Activated naive CD8-positive, alpha-beta T cell treated with anti-CD3 and anti-CD28 coated beads, Interleukin-2, amount 50 U/mL, for 24 hours (primary cell): ENCODE measurements at regions not wholly inside any gene's neighbourhood (a gene's known extent, or its start where the extent isn't known, plus 50 kb on each side); places are given as distances from the start of the nearest gene placed in this dataset.

Experiments used
- ATAC-seq: fragments of 150-1000 bp; cut with Tn5 transposase; one replicate; pipeline ENCODE4 v1.10.0; 2021
- DNase-seq: peaks from one replicate; pipeline ENCODE4 v3.0.0; 2021
- H3K27ac Mint-ChIP-seq: one replicate; pipeline ENCODE4 v1.8.0; 2021; ENCODE audit warnings: mild to moderate bottlenecking, mixed read lengths
- H3K27me3 Mint-ChIP-seq: one replicate; pipeline ENCODE4 v1.8.0; 2021; ENCODE audit warnings: mixed read lengths
- H3K36me3 Mint-ChIP-seq: one replicate; pipeline ENCODE4 v1.8.0; 2021; ENCODE audit warnings: low read depth, mixed read lengths
- H3K4me1 Mint-ChIP-seq: one replicate; pipeline ENCODE4 v1.8.0; 2021; ENCODE audit warnings: mixed read lengths
- H3K4me3 Mint-ChIP-seq: one replicate; pipeline ENCODE4 v1.8.0; 2021; ENCODE audit warnings: mild to moderate bottlenecking, moderate library complexity, mixed read lengths
- H3K9me3 Mint-ChIP-seq: one replicate; pipeline ENCODE4 v1.8.0; 2021; ENCODE audit warnings: mixed read lengths

- no peaks in the 10 kb centered on the region for H3K4me1 Mint-ChIP-seq
- ATAC-seq (no peak), DNase-seq (no peak)
- H3K9me3 Mint-ChIP-seq: peaks cover 14% of the 10 kb centered on the region
- no peak overlapping the region for H3K27ac Mint-ChIP-seq
- H3K4me3 Mint-ChIP-seq: no peak overlapping the region
- H3K36me3 Mint-ChIP-seq: no peaks in the 10 kb centered on the region
- peaks cover 2% of the 10 kb centered on the region for H3K27me3 Mint-ChIP-seq
These were observed 58.9 kb downstream of the DIRAS3 start for GRCh38 chr1:67991546-67991945.

GRCh38 chr1:67988066-67988465 is 62.4 kb downstream of the DIRAS3 start:
- Mint-ChIP-seq H3K9me3 (peaks cover 4% of the 10 kb centered on the region), H3K27ac (no peak overlapping the region), H3K36me3 (no peaks in the 10 kb centered on the region), H3K4me3 (no peak overlapping the region), H3K4me1 (no peaks in the 10 kb centered on the region), H3K27me3 (peaks cover 2% of the 10 kb centered on the region)
- no peak for DNase-seq
- ATAC-seq: no peak

GRCh38 chr1:67987046-67987799 is 63.2 kb downstream of the DIRAS3 start:
- no peaks in the 10 kb centered on the region for H3K9me3 Mint-ChIP-seq
- peaks cover 2% of the 10 kb centered on the region for H3K27me3 Mint-ChIP-seq
- no peaks in the 10 kb centered on the region for H3K4me1 Mint-ChIP-seq
- H3K36me3 Mint-ChIP-seq: no peaks in the 10 kb centered on the region
- DNase-seq (no peak), ATAC-seq (no peak)
- no peak overlapping the region for H3K4me3 Mint-ChIP-seq
- H3K27ac Mint-ChIP-seq: no peak overlapping the region

- H3K9me3 Mint-ChIP-seq: no peaks in the 10 kb centered on the region
- no peak overlapping the region for H3K4me3 Mint-ChIP-seq
- H3K27ac Mint-ChIP-seq: no peak overlapping the region
- no peak for ATAC-seq
- H3K4me1 Mint-ChIP-seq: no peaks in the 10 kb centered on the region
- H3K36me3 Mint-ChIP-seq: no peaks in the 10 kb centered on the region
- H3K27me3 Mint-ChIP-seq: peaks cover 3% of the 10 kb centered on the region
- no peak for DNase-seq
These were observed 66.6 kb downstream of the DIRAS3 start for GRCh38 chr1:67983867-67984266.

- no peaks in the 10 kb centered on the region for H3K9me3 Mint-ChIP-seq
- DNase-seq (no peak), ATAC-seq (no peak)
- H3K4me1 Mint-ChIP-seq: no peaks in the 10 kb centered on the region
- no peak overlapping the region for H3K27ac Mint-ChIP-seq
- no peak overlapping the region for H3K4me3 Mint-ChIP-seq
- no peaks in the 10 kb centered on the region for H3K36me3 Mint-ChIP-seq
- peaks cover 3% of the 10 kb centered on the region for H3K27me3 Mint-ChIP-seq
These were observed 70.4 kb downstream of the DIRAS3 start for GRCh38 chr1:67980028-67980427.

GRCh38 chr1:67979532-67979931 is 70.9 kb downstream of the DIRAS3 start:
- Mint-ChIP-seq H3K27me3 (peaks cover 3% of the 10 kb centered on the region), H3K9me3 (no peaks in the 10 kb centered on the region), H3K27ac (no peak overlapping the region), H3K36me3 (no peaks in the 10 kb centered on the region), H3K4me3 (no peak overlapping the region), H3K4me1 (no peaks in the 10 kb centered on the region)
- DNase-seq (no peak), ATAC-seq (no peak)

GRCh38 chr1:67978890-67979516 is 71.4 kb downstream of the DIRAS3 start:
- Mint-ChIP-seq H3K4me3 (no peak overlapping the region), H3K9me3 (no peaks in the 10 kb centered on the region), H3K27me3 (peaks cover 3% of the 10 kb centered on the region), H3K4me1 (no peaks in the 10 kb centered on the region), H3K27ac (no peak overlapping the region), H3K36me3 (no peaks in the 10 kb centered on the region)
- DNase-seq (no peak), ATAC-seq (no peak)

- H3K27me3 Mint-ChIP-seq: peaks cover 3% of the 10 kb centered on the region
- H3K36me3 Mint-ChIP-seq: no peaks in the 10 kb centered on the region
- no peak for ATAC-seq
- peaks cover 4% of the 10 kb centered on the region for H3K9me3 Mint-ChIP-seq
- H3K27ac Mint-ChIP-seq: no peak overlapping the region
- no peak for DNase-seq
- H3K4me1 Mint-ChIP-seq: no peaks in the 10 kb centered on the region
- H3K4me3 Mint-ChIP-seq: no peak overlapping the region
These were observed 72.7 kb downstream of the DIRAS3 start for GRCh38 chr1:67977756-67978155.

GRCh38 chr1:67973051-67973450 is 77.4 kb downstream of the DIRAS3 start:
- no peaks in the 10 kb centered on the region for H3K36me3 Mint-ChIP-seq
- no peak overlapping the region for H3K4me3 Mint-ChIP-seq
- H3K27ac Mint-ChIP-seq: no peak overlapping the region
- no peaks in the 10 kb centered on the region for H3K27me3 Mint-ChIP-seq
- ATAC-seq: no peak
- H3K9me3 Mint-ChIP-seq: peaks cover 20% of the 10 kb centered on the region
- no peak for DNase-seq
- H3K4me1 Mint-ChIP-seq: no peaks in the 10 kb centered on the region

GRCh38 chr1:67970088-67970487 is 80.3 kb downstream of the DIRAS3 start:
- DNase-seq (no peak), ATAC-seq (no peak)
- H3K4me1 Mint-ChIP-seq: no peaks in the 10 kb centered on the region
- H3K27me3 Mint-ChIP-seq: no peaks in the 10 kb centered on the region
- H3K4me3 Mint-ChIP-seq: no peak overlapping the region
- H3K27ac Mint-ChIP-seq: no peak overlapping the region
- no peaks in the 10 kb centered on the region for H3K36me3 Mint-ChIP-seq
- H3K9me3 Mint-ChIP-seq: peaks cover 20% of the 10 kb centered on the region

- H3K4me1 Mint-ChIP-seq: no peaks in the 10 kb centered on the region
These were observed 81.0 kb downstream of the DIRAS3 start for GRCh38 chr1:67969446-67969845.

GRCh38 chr1:67966666-67967009 is 83.8 kb downstream of the DIRAS3 start:
- Mint-ChIP-seq H3K4me1 (no peaks in the 10 kb centered on the region), H3K27me3 (no peaks in the 10 kb centered on the region), H3K9me3 (peaks cover 35% of the 10 kb centered on the region), H3K27ac (no peak overlapping the region), H3K36me3 (no peaks in the 10 kb centered on the region), H3K4me3 (no peak overlapping the region)
- ATAC-seq (no peak), DNase-seq (no peak)

More at GRCh38 chr1:67969446-67969845, 81.0 kb downstream of the DIRAS3 start:
- H3K27ac Mint-ChIP-seq: no peak overlapping the region
- DNase-seq (no peak), ATAC-seq (no peak)
- H3K4me3 Mint-ChIP-seq: no peak overlapping the region
- peaks cover 23% of the 10 kb centered on the region for H3K9me3 Mint-ChIP-seq
- no peaks in the 10 kb centered on the region for H3K27me3 Mint-ChIP-seq
- no peaks in the 10 kb centered on the region for H3K36me3 Mint-ChIP-seq

GRCh38 chr1:67965995-67966665 is 84.3 kb downstream of the DIRAS3 start:
- Mint-ChIP-seq H3K4me1 (no peaks in the 10 kb centered on the region), H3K27me3 (no peaks in the 10 kb centered on the region), H3K4me3 (no peak overlapping the region), H3K36me3 (no peaks in the 10 kb centered on the region), H3K9me3 (peaks cover 35% of the 10 kb centered on the region), H3K27ac (no peak overlapping the region)
- DNase-seq: no peak
- ATAC-seq: no peak

- Mint-ChIP-seq H3K27me3 (peaks cover 2% of the 10 kb centered on the region), H3K9me3 (peaks cover 19% of the 10 kb centered on the region), H3K4me3 (no peak overlapping the region), H3K27ac (no peak overlapping the region), H3K4me1 (no peaks in the 10 kb centered on the region), H3K36me3 (no peaks in the 10 kb centered on the region)
- DNase-seq (no peak), ATAC-seq (no peak)
These were observed 87.2 kb downstream of the DIRAS3 start for GRCh38 chr1:67963263-67963662.

- ATAC-seq (no peak), DNase-seq (no peak)
- Mint-ChIP-seq H3K4me1 (no peaks in the 10 kb centered on the region), H3K9me3 (peaks cover 19% of the 10 kb centered on the region), H3K27me3 (peaks cover 2% of the 10 kb centered on the region), H3K4me3 (no peak overlapping the region), H3K27ac (no peak overlapping the region), H3K36me3 (no peaks in the 10 kb centered on the region)
These were observed 89.7 kb downstream of the DIRAS3 start for GRCh38 chr1:67960766-67961165.
